HG03520 (cell line): ENCODE measurements at regions not wholly inside any gene's neighbourhood (a gene's known extent, or its start where the extent isn't known, plus 50 kb on each side); places are given as distances from the start of the nearest gene placed in this dataset.
"Not testable (repeated sequence)": the region's sequence is repeated elsewhere in the genome, so short reads cannot be mapped to it uniquely, and the experiment has no call there.

Experiments
- ATAC-seq: cut with Tn5 transposase; IDR thresholded peaks from one replicate; pipeline ENCODE4 v1.9.1; 2021; ENCODE audit warnings: mild to moderate bottlenecking, moderate library complexity; ENCODE audit not compliant: unreplicated experiment

DNA sequence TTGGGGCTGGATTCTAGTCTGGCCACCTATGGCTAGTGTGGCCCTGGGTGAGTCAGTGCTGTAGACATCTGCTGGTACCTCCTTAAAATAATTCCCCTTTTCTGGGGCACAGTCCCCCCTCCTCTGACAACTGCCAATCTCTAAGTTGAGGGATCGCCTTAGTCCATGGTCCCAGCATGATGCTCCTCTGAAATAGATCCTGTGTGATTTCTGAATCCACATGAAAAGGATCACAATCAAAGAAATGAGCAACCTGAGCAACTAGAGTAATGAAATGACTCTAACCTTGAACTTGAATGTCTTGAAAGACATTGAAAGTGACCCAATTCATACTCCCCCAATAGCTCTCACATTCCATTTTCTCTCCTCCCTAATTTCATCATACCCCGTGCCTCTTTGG, 332.5 kb downstream of the VRK1 start:
- no peak for ATAC-seq

DNA sequence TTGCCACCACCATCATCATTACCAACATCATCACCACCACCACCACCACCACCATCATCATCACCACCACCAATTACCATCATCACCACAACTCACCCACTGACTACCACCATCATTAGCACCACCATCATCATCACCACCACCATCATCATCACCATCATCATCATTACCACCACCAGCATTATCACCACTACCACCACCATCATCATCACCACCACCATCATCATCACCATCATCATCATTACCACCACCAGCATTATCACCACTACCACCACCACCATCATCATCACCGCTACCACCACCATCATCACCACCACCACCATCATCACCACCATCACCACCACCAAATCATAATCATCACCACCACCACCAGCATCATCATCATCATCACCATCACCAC, 338.7 kb downstream of the VRK1 start:
- not testable (repeated sequence) for ATAC-seq

DNA sequence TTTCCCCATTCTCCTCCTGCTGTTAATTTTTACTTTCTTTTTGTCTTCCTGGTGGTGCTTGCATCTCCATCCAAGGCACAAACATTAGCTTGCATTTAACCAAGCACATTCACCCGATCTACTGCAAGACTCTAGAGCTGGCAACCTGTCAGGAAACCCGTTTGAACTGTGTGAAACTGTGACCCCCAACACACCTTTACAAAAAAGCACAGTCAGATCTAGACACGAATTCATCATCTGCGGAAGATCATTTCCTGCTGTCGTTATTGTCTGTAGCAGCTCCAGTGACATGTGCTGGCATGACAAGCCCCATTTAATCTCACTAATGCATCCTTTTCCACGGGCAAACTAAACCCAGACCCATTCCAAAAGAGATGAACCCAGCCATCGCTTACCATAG, 340.5 kb downstream of the VRK1 start:
- no peak for ATAC-seq

DNA sequence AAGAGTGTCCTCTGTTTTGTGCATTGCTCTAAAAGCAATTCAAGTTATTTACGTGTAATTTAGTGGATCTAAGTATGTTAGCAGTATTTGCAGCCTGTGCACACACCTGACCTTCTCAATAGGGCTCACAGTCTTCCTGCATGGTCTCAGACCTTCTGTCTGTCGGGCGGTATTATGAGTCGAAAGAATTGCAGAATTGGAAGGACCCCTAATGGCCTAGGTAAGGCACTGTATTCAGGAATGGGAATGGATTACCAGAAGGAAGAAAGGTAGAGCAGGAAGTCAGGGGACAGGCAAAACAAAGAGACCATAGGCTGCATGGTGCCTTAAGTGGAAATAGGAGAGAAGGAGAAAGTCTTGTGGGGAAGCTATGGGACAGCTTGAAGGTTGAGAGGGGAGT, 341.6 kb downstream of the VRK1 start:
- no peak for ATAC-seq

DNA sequence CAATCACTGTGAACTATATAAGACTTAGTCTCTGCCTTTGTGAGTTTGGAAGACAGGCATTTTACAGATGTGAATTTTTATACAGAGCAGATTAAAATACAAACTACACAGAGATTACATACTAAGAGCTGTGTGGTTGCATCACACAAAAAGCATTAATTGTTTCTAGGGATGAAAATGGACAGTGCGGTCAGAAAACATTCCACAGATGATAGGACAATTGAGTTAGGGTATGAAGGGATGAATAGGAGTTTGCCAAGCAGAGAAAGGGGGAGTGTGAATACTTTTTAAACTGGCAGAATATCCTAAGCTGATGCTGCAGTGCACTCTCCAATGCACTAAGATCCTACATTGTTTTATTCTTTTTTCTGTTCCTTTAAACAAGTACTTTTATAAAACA, 345.8 kb downstream of the VRK1 start:
- ATAC-seq: no peak

DNA sequence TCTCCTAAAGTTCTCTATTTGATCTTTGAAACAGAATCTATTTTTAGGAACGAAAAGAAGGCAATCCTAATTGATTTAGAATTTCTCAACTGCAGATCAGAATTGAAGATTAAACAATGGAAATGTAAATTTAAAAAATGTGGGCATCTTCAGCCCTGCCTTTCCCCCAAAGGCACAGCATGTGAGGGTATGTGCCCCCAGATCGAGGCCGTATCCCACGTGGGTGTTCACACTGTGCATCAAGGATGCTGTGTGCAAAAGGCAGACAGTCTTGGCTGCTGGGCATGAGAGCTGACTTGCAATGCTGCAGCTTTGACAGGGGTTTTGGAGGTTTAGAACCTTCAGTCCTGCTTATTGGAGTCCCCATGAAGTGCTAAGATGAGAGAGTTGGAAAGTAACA, 346.3 kb downstream of the VRK1 start:
- no peak for ATAC-seq

DNA sequence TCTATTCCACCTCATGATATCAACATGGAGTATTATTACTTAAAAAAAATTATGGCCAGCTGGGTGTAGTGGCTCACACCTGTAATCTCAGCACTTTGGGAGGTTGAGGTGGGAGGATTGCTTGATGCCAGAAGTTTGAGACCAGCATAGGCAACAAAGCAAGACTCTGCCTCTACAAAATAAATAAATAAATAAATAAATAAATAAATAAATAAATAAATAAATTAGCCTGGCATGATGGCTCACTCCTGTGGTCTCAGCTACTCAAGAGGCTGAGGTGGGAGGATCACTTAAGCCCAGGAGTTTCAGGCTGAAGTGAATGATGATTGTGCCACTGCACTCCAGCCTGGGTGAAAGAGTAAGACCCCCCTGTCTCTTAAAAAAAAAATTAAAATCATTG, 350.8 kb downstream of the VRK1 start:
- not testable (repeated sequence) for ATAC-seq

DNA sequence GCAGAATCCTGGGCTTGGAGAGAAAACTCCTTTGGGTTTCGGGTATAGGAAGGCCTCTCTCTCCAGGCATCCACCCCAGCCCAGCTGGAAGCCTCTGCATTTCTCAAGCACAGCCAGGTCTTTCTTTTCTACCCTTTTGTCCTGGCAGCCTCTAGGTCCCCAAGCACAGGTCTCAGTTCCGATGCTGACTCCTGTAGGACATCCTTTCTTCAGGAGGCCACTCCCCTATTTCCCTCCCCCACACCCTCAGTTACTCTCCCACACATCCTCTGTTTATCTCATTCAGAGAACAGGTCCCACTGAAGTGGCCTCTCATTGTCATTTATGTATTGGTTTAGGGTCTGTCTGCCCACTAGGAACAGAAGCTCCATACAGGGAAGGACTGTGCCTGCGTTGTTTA, 352.6 kb downstream of the VRK1 start:
- no peak for ATAC-seq

DNA sequence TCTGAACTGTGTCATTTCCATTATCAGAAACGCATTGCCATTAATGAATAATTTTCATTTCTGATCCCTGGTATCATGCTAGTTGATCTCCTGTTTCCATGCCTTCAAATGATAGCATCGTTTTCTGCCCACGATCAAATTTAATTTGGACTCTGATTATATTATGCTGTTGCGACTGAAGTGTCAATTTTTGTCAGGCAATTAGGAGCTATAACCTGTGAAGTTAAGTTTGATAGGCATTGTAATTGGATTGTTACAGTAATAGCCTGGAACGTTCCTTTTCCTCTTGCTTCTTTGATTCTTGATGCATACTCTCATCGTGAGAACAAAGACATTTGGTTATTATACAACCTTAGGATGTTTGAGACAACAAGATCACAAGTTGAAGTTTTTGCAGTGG, 356.3 kb downstream of the VRK1 start:
- ATAC-seq: no peak

DNA sequence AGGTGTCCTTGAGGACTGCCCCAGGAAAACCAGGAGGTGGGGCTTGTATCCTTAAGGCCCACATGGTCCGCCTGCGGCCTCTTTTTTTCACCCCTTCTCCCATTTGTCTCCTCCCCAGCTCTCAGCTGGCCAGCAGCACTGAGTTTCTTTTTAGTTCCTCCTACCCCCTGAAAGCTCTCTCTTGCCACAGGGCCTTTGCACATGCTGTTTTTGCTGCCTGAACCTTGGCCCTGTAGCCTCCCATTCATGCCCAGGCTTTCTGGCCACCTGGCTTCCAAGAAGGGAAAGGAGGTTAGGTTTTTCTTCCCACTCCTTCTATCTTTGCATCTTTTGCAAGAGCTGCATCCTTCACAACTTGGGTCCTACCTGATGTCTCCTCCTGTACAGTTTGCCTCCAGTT, 358.1 kb downstream of the VRK1 start:
- ATAC-seq: no peak

DNA sequence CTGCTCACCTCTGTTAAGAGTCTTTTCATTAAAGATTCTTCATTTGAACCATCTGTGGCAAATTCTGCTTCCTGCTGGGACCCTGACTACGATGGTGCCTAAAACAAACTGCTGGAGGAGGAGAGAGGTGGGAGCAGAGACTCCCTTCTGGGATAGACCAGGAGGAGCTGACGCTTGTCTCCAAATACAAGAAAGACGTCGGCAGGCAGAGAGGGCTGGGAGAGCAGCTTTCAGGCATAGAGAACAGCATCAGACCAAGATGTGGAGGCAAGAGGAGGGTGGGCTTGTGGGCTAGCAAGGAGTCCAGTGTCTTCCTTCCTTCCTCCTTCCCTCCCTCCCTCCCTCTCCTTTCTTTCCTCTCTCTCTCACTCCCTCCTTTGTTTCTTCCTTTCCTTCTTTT, 358.6 kb downstream of the VRK1 start:
- no peak for ATAC-seq

DNA sequence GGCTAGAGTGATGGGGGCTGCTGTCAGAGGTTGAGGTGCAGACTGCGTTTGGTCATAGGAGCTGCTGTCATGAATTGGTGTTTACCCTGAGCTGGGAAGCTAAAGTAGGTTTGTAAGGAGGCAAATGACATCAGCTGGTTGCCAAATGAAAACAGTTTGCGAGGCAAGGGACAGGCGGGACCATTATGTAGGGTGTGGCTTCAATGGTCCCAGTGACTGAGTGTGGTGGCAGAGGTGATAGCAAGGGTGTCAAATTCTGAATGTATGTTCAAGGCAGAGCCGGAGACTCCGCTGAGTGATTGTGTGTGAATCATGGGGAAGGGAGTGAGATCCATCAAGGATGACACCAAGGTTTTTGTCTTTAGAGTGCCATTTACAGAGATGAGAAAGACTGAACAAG, 359.5 kb downstream of the VRK1 start:
- no peak for ATAC-seq

DNA sequence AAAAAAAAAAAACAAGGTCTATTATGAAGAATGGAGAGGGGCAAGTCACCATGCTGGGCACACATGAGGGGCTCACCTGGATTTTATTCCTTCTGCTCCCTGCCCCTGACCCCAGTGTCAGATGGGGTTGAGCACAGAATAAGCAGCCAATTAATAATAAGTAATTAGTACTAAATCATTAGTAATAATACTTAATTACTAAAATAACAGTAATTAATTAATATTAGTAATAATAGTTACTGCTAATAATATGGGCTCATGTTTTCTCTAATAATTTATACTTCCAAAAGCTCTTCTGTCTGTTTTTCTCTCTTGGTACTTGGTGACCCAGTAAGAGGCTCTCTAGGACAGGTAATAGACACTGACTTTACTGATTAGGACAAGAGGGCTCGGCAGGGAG, 360.9 kb downstream of the VRK1 start:
- ATAC-seq: no peak

DNA sequence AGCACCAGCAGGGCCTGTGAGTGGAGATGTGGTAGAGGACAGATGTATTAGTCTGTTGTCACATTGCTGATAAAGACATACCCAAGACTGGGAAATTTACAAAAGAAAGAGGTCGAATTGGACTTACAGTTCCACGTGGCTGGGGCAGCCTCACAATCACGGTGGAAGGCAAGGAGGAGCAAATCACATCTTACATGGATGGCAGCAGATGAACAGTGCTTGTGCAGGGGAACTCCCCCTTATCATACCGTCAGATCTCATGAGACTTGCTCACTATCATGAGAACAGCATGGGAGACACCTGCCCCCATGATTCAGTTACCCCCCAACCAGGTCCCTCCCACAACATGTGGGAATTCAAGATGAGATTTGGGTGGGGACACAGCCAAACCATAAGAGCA, 361.9 kb downstream of the VRK1 start:
- ATAC-seq: no peak

DNA sequence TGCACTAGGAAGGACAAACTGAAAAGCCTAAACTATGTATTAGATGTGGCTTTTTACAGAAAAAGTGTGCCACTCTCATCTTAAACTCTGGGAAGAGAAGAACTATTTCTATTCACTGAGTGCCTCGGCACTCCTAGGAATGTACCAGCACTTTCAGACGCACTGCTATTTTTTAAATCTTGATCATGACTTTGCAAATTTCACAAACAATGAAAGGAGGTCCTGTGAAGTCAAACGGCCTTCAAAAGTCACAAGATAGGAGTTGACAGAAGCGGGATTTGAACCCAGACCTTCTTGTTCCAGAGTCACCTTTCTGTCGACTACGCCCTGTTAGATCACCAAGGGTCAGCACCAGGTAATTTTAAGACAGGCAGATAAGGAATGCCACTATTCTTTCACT, 365.4 kb downstream of the VRK1 start:
- no peak for ATAC-seq

DNA sequence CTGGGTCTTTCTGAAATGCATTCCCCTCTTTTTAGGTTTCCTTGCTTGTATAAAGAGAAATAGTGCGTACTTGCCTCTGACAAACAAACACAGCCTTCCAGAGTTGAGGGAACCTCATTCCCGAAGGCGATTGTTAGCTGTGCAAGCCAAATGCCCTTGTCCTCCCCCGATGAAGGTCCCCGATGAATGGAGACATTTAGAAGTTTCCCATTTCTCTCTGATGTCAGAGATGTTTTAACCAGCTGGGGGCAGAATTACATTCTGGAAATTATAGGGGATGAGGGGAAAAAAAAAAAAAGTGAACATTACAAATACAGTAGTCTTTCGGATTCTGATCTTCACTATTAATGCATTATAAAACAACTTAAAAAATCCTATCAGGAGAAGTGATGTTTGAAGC, 366.8 kb downstream of the VRK1 start:
- ATAC-seq: no peak

DNA sequence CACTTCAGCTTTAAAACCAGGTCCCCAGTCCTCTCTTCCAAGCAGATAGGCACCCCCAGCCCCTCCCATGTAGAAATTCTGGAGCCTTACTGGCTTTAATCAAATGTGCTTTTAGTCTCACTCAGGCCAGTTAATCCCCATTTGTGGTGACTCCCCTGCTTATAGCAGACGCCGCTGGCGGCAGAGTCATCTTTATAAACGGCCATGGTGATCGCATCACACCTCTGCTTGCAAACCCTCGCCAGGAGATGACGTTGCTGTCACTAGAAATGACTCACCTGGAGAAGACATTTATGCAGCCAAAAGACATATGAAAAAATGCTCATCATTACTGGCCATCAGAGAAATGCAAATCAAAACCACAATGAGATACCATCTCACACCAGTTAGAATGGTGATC, 369.3 kb downstream of the VRK1 start:
- no peak for ATAC-seq

DNA sequence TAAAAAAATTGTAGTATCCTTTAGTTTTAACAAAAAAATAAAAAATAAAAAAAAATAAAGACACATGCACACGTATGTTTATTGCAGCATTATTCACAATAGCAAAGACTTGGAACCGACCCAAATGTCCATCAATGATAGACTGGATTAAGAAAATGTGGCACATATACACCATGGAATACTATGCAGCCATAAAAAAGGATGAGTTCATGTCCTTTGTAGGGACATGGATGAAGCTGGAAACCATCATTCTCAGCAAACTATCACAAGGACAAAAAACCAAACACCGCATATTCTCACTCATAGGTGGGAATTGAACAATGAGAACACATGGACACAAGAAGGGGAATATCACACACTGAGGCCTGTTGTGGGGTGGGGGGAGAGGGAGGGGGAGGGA, 370.4 kb downstream of the VRK1 start:
- ATAC-seq: not testable (repeated sequence)

DNA sequence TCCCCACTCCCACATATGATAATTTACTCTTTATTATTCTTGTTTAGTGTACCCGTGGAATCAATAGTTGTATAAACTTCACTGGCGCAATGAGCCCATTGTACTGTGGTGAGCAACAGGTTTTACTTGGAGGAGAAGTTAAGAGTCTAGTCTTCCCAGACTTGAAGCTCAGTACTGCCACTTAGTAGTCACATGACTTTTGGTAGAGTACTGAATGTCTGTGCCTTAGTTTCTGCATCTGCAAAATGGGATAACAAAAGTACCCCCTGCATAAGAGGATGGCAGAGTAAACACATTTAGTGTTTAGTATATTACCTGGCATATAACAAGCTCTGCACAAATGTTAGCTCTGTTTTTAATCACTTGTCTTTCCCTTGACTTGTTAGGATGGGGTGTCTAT, 375.5 kb downstream of the VRK1 start:
- no peak for ATAC-seq

DNA sequence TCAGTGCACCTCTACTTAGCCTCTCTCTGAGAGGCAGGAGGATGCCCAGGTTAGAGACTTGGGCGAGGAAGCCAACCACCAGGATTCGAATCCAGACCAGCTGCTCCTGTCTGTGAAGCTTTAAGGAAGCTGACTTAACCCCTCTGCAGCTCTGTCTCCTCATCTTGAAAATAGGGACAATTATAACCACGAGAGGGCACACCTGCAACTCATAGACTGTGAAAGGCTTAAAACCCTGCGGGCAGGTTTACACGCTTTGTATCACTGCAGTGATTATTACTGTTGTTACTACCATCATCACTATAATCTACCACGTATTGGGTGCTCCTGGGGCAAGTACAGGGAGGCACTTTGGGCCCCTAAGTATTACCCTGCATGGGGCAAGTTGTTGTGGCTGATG, 379.8 kb downstream of the VRK1 start:
- ATAC-seq: no peak

DNA sequence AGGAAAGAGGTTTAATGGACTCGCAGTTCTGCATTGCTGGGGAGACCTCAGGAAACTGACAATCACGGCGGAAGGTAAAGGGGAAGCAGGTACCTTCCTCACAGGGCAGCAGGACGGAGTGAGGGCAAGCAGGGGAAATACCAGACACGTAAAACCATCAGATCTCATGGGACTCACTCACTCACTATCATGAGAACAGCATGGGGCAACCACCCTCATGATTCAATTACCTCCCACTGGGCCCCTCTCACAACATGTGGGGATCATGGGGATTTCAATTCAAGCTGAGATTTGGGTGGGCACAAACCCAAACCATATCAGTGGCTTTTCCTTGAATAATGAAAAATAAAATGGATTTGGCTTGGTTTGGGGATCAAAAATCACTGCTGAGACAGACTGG, 380.5 kb downstream of the VRK1 start:
- no peak for ATAC-seq

DNA sequence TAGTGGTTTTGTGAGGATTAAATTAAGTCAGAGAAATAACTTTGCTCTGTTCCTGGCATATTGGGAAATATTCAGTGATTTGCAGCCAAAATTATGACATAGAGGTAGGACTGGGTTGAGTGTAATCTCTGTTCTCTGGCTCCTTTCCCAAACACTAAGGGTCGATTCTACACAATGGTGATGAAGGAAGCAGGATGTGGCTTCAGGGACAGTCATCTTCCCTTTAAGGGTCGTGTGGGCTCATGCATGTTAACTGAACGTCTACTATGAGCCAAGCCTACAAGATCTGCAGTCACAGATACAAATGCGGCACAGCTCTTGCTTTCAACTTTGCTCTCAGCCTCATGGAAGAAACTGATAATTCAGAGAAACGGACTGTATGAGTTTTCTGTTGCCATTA, 381.6 kb downstream of the VRK1 start:
- no peak for ATAC-seq

DNA sequence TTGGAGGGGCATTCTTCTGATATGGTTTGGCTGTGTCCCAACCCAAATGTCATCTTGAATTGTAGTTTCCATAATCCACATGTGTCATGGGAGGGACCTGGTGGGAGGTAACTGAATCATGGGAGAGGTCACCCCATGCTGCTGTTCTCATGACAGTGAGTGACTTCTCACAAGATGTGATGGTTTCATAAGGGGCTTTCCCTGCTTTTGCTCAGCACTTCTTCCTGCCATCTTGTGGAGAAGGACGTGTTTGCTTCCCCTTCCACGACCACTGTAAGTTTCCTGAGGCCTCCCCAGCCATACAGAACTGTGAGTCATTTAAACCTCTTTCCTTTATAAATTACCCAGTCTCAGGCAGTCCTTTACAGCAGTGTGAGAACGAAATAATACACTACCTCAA, 382.4 kb downstream of the VRK1 start:
- no peak for ATAC-seq
